NCI-H748 treated with DMSO at 0.1 percent for 48 hours (cell line): ENCODE measurements at regions not wholly inside any gene's neighbourhood (a gene's known extent, or its start where the extent isn't known, plus 50 kb on each side); places are given as distances from the start of the nearest gene placed in this dataset.
"Not testable (repeated sequence)": the region's sequence is repeated elsewhere in the genome, so short reads cannot be mapped to it uniquely, and the experiment has no call there.

Experiments
- DNase-seq: peaks from one replicate; lab custom pipeline; 2025; lab: John Stamatoyannopoulos, UW

GRCh38 chr10:8379906-8380832 lies 325.7 kb downstream of the GATA3 start:
- no peak for DNase-seq

DNA sequence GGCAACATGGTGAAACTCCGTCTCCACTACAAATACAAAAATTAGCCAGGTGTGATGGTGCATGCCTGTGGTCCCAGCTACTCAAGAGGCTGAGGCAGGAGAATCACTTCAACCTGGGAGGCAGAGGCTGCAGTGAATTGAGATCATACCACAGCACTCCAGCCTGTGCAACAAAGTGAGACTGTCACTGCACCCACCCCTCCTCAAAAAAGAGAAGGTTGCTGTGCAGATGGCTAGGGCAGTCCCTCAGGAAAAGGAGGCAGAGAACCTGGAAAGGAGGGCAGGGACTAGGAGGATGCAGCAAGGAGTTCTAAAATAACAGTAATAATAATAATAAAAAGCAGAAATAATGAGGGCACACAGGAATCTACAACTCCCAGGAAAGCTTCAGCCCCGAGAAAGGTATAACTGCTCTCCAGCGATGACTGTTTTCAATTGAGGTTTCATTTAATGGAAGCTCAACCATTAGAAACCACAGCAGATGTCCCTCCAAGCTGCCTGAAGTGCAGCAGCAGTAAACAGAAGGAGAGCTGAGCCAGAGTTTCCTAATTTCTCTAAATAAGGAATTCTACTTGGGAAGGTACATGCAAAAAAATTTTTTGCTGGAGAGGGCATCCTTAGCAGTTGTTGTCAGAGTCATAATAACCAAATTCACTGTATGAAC lies 326.5 kb downstream of the GATA3 start:
- DNase-seq: no peak

GRCh38 chr10:8386781-8387180 lies 332.3 kb downstream of the GATA3 start:
- no peak for DNase-seq

- no peak for DNase-seq
Observed at GRCh38 chr10:8389630-8390029, 335.1 kb downstream of the GATA3 start.

DNA sequence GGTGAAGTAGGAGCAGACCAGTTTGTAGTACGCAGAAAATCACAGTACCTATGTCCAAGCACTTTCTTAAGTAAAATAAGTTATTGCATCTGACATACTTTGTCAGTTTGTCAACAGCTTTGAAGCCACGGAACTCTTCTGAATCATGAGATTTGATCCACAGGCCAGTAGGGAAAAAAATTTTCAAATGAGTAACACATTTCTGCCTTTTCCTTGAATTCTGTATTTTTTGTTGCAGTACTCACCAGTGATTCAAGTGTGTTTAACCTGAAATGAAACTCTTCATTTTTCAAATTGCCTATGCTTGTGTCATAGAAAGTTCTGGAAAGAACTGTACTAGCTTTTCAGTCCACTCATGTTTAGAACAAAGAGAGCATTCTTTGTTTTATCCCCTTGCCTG lies 337.7 kb downstream of the GATA3 start:
- DNase-seq: no peak

DNA sequence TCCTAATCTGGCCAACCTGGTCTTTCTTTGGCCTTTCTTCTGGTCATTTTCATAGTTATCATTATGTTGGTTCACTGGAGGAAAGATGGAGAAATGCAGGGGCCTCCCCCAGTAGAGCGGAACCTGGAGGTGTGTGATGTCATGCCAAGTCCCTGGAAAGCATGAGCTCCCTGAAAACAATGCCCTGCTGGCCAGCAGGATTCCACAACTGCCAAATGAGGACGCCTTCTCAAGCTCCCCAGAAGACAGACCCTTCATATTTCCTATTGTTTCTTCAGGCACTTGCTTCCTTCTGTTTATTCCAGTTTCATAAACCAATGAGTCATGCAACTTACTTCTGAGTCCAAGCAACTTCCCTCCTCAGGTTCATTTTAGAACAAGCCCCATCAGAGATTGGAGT lies 339.0 kb downstream of the GATA3 start:
- DNase-seq: no peak

DNA sequence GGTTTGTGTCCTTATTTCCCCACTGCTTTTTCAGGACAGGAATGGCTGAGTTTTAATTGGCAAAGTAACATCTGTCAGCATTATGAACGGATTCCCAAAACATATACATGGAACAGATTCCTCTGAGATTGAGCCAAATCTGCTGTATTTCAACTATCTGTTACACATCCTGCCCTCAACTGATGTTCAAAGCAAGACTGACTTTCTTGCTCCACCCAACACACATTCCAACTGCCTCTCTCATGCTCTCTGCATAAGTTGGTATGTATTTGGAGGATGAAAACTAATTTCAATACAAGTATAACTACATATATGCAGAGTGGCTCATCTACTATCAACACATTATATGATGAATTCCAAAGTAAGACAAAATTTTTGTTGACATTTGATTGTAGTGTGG lies 342.2 kb downstream of the GATA3 start:
- DNase-seq: no peak

DNA sequence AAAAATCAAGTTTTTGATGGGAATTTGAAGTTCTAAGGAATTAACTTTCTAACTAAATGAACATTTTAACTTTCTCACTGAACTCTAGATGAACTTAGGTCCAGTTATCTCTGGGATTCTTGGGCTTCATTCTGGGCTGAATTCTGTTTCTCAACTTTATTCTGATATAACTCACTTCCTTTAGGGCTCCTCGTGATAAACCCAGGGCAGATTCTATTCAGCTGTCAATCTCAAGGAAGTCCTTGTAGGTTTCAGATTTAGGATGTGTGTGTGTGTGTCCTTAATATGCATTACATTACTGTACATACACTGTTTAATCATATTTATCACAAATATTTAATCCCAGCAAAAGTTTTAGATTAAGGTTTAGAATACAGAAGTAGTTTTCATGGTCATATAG lies 344.3 kb downstream of the GATA3 start:
- no peak for DNase-seq

DNA sequence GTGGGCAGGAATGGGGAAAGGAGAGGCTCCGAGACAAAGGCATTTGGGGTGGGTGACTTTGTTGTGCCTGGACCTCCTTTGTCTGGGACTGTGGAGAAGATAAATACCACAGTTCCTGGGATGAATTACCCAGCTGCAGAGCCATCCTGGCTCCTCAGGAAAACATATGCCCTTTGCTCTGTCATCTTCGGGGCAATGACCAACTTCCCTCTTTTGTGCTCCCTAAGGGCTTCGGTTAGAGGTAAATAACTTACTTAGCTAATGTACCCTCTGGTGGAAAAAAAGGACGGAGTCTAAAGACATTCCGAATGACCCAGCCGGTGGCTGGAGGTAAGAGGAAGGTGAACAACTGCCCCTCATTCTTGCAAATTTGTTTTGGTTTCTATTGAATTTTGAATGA lies 345.7 kb downstream of the GATA3 start:
- DNase-seq: no peak

DNA sequence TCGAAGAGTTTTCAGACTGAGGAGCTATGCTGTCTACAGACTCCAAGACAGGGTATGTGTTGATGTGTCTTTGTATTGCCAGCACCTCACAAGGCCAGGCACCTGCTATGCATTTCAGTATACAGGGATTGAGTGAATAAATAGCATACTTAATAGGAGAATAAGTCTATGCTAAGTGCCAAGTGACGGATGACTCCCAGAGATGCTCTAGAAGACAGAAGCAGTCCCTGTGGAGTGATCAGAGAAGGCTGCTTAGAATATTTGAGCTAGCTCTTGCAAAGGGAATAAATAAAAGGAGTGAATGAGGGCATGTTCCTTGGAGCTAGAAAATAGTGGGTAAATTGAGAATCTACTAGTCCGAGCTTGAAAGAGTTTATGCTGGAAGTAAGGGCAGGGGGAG lies 346.4 kb downstream of the GATA3 start:
- no peak for DNase-seq

DNA sequence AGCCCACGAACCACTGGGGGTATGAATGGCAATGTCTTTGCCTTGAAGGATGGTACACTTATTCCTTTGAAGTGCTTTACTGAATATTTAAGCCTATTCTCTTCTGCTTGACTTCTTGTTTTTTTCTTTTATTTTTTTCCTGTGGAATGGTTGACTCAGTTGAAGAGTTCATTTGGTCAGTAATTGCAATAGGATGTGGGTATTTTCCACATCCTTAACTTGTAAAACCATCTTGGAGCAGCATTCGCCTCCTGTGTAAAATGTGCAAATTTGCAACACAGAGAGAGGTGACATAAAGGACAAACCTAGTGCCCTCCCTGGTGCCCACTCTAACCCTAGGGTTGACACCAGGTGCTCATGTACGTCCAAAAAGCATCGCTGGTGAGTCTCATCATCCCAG lies 347.0 kb downstream of the GATA3 start:
- DNase-seq: no peak

GRCh38 chr10:8402576-8402975 lies 348.1 kb downstream of the GATA3 start:
- DNase-seq: no peak

DNA sequence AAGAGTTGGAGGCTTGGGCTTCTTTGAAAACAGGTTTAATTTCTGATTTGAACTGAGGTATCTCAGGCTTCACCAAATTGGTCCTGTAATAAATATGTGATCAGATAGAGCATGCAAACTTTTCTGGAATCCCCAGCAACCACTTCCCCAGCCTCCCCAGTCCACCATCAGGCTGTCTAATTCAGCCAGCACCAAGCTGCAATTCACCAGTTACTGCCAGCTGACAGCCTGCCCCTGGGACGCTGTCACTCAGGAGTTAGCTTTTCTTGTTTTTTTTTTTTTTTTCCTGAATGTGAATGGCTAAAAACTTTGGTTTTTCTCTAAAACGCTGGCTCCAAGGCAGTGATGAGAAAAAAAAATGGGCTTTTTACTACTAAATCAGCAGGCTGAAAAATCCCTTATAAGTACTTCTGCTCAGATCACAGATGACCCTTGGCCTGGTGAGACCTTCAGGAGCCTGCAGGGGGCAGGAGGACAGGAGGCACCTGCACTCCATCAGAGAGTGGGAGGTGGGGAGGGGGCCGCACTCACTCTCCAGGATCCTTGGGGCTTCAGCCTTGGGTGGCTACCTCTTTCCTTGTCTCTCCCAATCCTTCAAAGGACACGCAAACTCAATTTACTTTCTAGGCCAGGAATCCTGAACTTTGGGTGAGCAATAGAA lies 349.4 kb downstream of the GATA3 start:
- DNase-seq: no peak

DNA sequence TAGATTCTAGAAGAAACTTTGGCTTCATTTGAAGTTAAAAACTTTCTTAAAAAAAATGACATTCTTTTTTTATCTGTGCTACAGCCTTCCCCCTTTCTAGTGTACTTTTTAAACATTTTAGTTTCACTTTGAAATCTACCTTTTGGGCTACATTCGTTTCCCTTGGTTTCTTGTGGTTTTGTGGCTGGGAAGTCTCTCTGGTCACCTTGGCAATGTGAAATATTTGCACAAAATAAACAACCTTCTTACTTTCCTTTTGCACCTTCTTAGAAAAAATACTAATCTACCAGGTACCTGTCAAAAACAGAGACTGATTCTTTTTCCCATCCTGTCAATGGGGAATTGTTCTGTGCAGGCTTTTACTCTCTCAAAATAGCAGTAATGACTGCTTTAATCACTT lies 350.2 kb downstream of the GATA3 start:
- DNase-seq: no peak

DNA sequence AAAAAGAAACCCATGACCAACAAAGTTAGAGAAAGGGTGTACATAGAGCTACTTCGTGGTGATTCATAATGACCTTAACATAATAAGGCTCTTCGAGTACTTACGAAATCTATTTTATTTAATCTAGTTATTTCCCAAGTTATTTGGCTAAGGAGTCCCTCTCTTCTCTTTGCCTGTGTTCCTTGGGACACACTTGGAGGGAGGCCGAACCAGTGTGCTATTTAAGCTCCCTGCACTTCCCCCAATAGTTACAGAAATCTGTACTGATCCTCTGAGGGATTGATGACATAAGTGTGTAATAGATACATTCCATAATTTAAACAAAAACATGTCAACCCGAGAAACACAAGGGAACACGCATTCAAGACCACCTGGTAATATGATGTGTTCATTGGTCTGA lies 351.1 kb downstream of the GATA3 start:
- no peak for DNase-seq

DNA sequence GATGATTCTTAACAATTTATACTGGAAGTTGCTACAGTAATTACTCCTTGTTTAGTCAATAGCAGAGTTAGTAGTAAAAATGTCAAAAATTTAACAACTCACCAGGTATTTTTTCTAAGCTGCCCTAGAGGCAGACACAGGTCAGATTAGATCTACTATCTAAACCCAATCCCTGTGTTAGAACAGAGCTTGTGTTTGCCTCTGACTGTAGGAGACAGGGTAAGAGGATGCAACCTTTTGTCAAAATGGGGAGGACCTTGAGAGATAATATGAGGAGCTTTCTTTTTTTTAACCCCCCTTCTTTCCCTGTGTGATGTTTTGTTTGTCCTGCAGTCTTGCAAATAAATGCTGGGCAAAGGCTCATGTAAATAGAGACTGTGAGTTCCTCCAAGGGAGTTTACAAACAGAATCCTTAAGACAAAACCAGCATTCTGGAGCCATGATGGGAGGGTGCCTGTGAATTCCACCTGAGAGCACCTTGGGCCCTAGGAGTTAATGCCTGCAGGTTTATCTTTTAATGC lies 353.1 kb downstream of the GATA3 start:
- no peak for DNase-seq

GRCh38 chr10:8410506-8410905 lies 356.0 kb downstream of the GATA3 start:
- no peak for DNase-seq

DNA sequence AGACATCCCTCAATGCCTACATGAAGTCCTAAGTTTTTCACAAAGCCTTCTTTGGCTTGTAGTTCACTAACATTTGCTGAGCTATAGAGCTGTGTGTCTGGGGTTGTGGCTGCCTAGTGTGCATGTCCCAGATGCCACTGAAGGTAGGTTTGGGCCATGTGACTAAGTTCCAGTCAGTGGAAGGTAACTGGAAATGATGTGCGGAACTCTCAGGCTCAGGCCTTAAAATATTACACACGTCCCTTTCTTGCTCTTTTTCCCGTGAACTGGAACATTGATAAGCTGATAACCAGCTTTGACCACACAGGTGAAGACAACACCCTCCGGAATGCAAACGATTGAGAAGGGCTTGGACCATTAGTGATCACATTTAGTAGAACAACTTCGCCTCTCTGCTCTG lies 358.1 kb downstream of the GATA3 start:
- DNase-seq: no peak

DNA sequence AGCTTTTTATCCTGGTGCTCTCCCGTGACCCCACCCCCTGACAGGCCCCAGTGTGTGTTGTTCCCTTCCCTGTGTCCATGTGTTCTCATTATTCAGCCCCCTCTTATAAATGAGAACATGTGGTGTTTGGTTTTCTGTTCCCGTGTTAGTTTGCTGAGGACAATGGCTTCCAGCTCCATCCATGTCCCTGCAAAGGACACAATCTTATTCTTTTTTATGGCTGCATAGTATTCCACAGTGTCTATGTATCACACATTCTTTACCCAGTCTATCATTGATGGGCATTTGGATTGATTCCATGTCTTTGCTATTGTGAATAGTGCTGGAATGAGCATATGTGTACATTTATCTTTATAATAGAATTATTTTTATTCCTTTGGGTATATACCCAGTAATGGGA lies 360.5 kb downstream of the GATA3 start:
- DNase-seq: not testable (repeated sequence)

GRCh38 chr10:8416192-8416701 lies 361.8 kb downstream of the GATA3 start:
- no peak for DNase-seq

GRCh38 chr10:8416760-8417159 lies 362.3 kb downstream of the GATA3 start:
- DNase-seq: no peak

DNA sequence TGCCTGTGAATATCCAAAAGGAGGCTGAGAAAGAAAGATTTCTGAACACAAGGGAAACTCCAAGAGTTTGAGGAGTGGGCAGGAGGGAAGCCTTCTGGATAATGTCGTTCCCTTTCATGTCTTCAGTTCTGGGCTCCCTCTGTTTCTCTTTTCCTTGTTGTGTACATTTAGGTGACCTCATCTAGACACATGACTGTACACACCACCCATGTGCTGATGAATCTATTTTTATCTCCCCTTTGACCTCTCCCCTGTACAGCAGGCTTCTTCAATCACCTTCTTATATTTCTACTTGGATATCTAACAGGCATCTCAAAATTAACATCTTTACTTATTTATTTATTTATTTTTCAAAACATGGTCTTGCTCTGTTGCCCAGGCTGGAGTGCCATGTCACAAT lies 363.1 kb downstream of the GATA3 start:
- no peak for DNase-seq

DNA sequence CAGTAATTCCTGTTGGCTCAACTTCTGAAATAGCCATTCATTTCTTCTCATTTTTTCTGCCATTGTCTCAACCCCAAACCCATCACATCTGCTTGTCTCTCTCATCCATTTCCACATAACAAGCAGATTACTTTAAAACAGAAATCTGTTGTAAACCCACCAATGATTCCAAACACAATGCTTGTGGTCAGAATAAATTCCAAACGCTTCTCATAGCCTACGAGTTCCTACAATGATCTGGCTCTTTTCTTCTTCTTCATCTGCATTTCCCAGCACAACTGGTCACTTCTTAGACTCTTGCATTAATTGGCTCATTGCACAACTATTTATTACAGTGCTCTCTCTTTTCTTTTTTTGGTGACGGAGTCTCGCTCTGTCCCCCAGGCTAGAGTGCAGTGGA lies 364.1 kb downstream of the GATA3 start:
- no peak for DNase-seq
